HG03095 (cell line): ENCODE measurements at regions not wholly inside any gene's neighbourhood (a gene's known extent, or its start where the extent isn't known, plus 50 kb on each side); places are given as distances from the start of the nearest gene placed in this dataset.

ENCODE experiments used
- ATAC-seq: cut with Tn5 transposase; IDR thresholded peaks from one replicate; pipeline ENCODE4 v1.9.1; 2021; ENCODE audit warnings: moderate library complexity; ENCODE audit not compliant: unreplicated experiment

GRCh38 chr17:5817475-5818395 is 233.4 kb upstream of the NLRP1 start:
- ATAC-seq = no peak

- ATAC-seq = no peak
Measured at GRCh38 chr17:5819396-5819795, 235.1 kb upstream of the NLRP1 start.

DNA sequence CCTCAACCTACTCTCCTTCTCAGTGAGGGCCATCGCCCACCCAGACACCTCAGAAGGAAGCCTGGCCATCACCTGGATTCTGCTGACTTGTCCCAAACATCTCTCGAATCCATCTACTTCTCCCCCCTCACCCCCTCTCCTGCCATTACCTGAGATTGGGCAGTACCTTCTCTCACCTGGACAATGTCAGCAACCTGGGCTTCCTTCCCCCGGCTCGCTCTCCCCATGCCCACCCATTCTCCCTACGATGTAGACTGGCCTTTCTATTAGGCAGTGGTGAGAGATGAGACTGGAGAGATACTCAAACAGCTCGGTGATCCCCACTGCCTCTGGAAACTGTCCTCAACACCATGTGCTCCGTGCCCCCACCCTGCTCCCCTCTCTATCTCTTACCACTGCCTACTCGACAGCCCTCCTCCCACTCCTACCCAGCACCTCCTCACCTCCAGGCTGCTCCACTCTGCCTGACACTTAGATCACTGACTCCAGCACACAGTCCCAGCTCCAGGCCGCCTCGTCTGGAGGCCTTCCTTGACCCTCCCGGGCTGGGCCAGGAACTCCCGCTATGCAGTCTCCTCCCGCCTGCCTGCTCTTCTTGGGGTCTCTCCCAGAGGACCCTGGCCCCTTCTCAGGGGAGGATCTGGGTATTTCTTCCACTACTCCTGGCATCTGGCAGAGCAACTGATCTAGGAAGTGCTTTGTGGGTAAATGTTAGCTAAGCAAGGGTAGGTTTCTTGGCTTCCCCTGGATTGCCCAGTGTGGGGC is 235.8 kb upstream of the NLRP1 start:
- ATAC-seq = no peak

- ATAC-seq = no peak
Measured at GRCh38 chr17:5820721-5821456, 236.6 kb upstream of the NLRP1 start.

DNA sequence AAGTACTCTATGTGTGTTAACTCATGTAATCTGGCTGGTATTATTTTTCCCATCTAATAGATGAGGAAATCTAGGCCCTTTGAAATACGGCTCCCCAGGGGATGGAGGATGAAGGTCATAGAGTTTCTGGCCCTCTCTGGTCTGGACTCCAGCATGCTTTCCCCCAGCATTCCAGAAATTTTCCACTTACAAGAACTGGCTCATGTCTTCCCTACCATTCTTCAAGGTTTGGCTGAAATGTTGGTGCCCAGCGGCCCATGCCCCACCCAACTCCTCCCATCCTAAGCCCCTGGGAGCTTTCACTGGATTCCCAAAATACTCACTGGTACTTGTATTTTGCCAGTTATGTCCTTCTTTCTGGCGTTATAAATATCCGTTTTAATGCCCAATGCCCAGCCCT is 237.5 kb upstream of the NLRP1 start:
- no peak for ATAC-seq

DNA sequence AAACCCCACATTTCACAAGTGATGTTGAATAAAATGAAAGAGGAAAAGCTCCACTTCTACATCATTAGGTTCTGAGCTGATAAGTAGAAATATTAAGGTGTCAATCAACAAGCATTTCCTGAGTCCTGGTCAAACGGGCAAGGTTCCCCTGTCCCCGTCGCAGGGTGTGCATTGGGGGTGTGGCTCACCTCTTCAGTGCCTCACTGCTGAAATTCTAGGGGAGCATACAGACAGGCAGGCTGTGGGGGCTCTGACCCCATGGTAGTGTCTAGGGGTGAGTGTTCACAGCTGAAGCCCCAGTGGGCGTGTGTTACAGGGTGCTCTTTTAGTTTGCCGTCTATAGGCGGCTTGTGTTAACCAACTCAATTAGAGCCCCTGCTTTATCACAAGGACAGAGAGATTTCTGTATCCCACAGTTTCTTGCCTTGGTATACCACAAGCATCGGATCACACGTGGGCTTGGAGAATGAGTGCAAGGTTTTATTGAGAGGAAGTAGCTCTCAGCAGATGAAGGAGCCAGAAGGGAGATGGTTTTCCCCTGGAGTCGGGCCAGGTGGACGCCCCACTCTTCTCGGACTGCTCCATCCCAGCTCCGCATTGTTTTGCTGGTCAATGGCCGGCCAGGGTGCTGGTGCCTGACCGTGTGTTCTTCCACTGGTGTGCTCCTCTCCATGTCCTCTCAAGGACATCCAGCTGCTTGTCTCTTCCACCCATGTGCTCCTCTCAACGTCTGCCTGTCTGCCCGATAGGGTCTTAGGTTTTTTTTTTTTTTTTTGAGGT is 238.2 kb upstream of the NLRP1 start:
- no peak for ATAC-seq

GRCh38 chr17:5823219-5823618 is 238.9 kb upstream of the NLRP1 start:
- no peak for ATAC-seq

GRCh38 chr17:5825717-5826330 is 241.5 kb upstream of the NLRP1 start:
- ATAC-seq = no peak

- ATAC-seq = no peak
Measured at GRCh38 chr17:5826384-5826783, 242.1 kb upstream of the NLRP1 start.

DNA sequence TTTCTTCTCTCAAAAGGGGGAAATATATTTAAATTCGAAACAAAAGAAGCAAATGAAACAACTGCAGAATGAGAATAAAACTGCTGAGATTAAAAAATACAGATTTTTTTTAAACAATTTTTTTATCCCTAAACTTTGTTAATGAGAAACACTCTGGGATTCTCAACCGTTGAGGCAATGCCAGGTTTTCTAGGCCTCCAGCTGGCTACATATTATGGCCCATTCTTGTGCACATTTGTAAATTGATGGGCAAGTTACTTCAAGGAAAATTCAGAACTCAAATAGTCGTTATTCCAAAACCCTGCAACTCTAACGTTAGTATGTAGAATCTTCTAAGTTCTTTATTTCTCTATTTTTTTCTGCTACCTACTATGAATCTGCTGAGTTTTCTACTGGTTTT is 239.3 kb upstream of the WSCD1 start:
- ATAC-seq = no peak

DNA sequence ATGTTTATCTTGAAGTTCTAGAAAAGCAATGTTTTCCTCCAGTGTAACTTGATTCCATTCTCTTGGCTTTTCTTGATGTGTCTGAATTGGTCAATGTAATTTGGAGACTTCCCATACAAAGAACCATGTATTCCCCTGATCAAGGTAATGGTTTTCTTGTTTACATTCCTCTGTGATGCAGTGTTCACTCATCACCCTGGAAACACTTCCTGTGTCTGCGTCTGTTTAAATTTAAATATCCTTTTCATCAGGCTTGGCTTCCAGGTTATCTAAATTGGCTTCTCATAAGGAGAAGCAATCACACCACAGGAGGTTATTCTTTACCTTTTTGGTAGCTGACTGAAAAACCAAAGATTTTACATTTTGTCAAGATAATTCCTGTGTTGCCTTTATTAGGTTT is 237.3 kb upstream of the WSCD1 start:
- ATAC-seq = no peak

DNA sequence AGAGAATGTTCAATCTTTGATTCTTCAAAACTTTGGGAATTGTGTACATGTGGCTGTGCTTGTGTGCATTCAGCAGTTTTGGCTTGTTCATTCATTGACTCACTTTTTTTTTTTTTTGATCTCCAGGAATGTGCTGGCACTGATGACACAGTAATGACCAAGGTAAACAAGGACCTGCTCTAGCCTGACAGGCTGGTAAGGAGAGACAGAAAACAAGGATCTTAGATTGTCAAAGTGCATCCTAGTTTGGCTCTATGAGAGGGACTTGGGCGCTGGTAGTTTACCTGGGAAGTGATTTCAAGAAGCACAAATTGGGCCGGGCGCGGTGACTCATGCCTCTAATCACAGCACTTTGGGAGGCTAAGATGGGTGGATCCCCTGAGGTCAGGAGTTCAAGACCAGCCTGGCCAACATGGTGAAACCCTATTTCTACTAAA is 233.1 kb upstream of the WSCD1 start:
- no peak for ATAC-seq

DNA sequence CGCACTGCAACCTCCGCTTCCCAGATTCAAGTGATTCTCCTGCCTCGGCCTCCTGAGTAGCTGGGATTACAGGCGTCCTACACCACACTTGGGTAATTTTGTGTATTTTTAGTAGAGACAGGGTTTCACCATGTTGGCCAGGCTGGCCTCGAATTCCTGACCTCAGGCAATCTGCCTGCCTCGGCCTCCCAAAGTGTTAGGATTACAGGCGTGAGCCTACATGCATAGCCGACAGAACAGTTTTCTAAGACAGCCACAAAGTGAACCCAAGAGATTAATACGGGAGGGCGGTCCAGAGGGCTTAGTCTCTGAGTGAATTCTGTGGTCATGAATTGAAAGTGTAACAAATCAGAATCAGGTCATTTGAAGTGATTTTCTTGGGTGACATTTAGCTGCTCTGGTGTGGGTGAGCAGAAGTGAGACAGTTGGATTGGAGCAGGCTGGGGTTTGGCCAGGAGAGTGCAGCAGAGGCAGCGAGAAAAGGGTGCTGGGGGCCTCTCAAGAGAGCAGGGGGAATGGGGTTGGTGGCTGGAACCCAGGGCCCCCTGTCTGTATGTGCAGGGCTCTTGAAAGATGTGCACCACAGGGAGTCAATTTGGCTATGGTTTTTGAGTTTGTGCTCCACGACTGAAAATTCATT is 231.4 kb upstream of the WSCD1 start:
- no peak for ATAC-seq

DNA sequence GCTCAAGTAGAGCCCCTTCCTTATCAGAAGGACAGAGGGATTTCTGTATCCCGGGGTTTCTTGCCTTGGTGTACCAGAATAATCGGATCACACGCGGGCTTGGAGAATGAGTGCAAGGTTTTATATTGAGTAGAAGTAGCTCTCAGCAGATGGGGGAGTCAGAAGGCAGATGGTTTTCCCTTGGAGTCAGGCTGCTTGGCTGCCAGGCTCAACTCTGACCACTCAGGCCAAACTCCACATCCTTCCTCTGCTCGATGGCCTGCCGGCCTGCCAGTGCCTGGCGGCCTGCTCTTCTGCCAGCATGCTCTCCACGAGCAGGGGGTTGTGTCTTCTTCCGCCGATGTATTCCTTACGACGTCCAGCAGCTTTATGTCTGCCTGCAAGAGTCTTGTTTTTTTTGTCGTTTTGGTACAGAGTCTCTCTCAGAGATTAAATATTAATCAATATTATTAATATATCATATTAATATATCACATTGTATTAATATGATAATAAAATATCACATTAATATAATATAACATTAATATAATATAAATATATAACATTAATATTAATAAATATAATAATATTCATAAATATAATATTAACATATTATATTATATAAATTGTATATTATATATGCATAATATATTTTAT is 229.2 kb upstream of the WSCD1 start:
- no peak for ATAC-seq

GRCh38 chr17:5841862-5842261 is 228.3 kb upstream of the WSCD1 start:
- ATAC-seq = no peak

DNA sequence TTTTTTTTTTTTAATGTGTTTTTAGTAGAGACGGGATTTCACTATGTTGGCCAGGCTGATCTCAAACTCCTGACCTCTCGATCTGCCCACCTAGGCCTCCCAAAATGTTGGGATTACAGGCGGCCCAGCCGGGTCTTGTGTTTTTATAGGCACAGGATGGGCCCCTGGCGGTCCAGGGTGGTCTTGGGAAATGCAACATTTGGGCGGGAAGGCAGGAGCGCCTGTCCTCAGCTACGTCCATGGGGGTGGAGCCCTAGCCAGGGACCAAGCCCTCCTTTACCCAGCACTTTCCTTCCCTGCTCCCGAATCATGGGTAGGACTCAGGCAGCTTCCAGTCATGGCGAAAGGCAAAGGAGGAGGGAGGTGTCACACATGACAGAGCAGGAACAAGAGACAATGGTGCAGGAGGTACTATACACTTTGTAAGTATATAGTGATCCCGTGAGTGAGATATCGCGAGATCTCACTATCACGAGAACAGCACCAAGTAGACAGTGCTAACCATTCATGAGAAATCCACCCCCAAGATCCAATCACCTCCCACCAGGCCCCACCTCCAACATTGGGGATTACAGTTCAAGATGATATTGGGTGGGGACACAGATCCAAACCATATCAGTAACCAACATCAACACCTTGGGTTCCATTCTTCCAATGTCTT is 226.7 kb upstream of the WSCD1 start:
- ATAC-seq = no peak

DNA sequence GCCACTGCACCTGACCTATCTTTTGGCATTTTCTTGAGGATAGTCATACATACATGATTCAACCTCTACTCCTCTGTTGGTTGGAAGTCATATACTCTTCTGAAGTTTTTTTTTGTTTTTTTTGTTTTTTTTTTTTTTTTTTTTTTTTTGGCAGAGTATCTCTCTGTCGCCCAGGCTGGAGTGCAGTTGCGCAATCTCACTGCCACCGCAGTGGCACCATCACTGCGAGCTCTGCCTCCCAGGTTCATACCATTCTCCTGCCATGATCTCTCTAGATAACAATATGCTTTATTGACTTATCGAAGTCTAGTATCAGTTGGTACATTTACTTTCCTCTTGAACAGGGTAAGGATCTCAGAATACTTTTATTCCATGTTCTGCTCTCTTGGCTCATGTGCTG is 224.2 kb upstream of the WSCD1 start:
- ATAC-seq = no peak

DNA sequence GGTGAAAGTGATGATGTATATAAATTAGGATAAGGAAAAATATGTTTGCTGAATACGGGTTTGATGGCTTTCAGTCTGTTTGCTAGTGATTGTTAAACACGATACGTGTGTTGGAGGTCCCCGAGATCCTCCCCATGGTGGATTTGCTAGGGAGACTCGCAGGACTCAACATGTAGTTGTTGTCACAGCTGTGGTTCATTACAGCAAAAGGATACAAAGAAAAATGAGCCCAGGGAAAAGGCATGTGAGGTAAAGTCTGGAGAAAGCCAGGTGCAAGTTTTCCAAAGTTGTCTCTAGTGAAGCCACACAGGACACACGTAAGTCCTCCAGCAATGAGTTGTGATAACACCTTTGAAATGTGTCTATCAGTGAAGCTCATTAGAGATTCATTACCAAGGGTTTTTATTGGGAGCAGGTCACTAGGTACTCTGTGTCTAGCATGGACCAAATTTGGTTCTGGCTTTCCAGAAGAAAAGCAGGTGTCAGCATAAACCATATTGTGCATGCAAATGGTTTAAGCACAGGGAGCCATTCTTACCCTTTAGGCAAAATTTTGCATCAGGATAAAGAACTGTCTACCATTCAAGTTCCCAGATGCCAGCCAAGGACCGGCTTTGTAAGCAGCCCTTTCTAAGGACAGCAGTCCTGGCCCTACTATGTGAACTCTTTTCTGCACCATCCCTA is 215.2 kb upstream of the WSCD1 start:
- ATAC-seq = no peak
